ENCODE measurements at regions not wholly inside any gene's neighbourhood (a gene's known extent, or its start where the extent isn't known, plus 50 kb on each side); places are given as distances from the start of the nearest gene placed in this dataset.
"Not testable (repeated sequence)": the region's sequence is repeated elsewhere in the genome, so short reads cannot be mapped to it uniquely, and the experiment has no call there.

GRCh38 chr13:104526561-104526960 is 1460.3 kb upstream of the SLC10A2 start:
- DNase-seq (ENCODE audit: low spot score) (no peak), ATAC-seq (ENCODE audit: low FRiP score) (no peak)
- no peak for TF ChIP-seq CTCF (IDR thresholded peaks at IDR 0.05)

GRCh38 chr13:104525467-104525866 is 1459.2 kb upstream of the SLC10A2 start:
- DNase-seq (ENCODE audit: low spot score) = no peak
- no peak for TF ChIP-seq CTCF (IDR thresholded peaks at IDR 0.05)
- ATAC-seq (ENCODE audit: low FRiP score) = no peak

- ATAC-seq (ENCODE audit: low FRiP score) = no peak
- no peak for DNase-seq (ENCODE audit: low spot score)
- TF ChIP-seq CTCF (IDR thresholded peaks at IDR 0.05) = no peak
Observed at GRCh38 chr13:104522235-104523072, 1456.2 kb upstream of the SLC10A2 start.

GRCh38 chr13:104510422-104510821 is 1444.2 kb upstream of the SLC10A2 start:
- no peak for TF ChIP-seq CTCF (IDR thresholded peaks at IDR 0.05)
- DNase-seq (ENCODE audit: low spot score) (no peak), ATAC-seq (ENCODE audit: low FRiP score) (no peak)

GRCh38 chr13:104493502-104493901 is 1427.3 kb upstream of the SLC10A2 start:
- not testable (repeated sequence) for DNase-seq (ENCODE audit: low spot score); ATAC-seq (ENCODE audit: low FRiP score)

GRCh38 chr13:104491916-104492315 is 1425.7 kb upstream of the SLC10A2 start:
- no peak for ATAC-seq (ENCODE audit: low FRiP score)
- DNase-seq (ENCODE audit: low spot score) = no peak
- TF ChIP-seq CTCF (IDR thresholded peaks at IDR 0.05) = no peak

- DNase-seq (ENCODE audit: low spot score) (no peak), ATAC-seq (ENCODE audit: low FRiP score) (no peak)
- no peak for TF ChIP-seq CTCF (IDR thresholded peaks at IDR 0.05)
Observed at GRCh38 chr13:104487006-104487405, 1420.8 kb upstream of the SLC10A2 start.

Data from omental fat pad (tissue), 3 donors.